NCI-H1092 (cell line): ENCODE measurements at regions not wholly inside any gene's neighbourhood (a gene's known extent, or its start where the extent isn't known, plus 50 kb on each side); places are given as distances from the start of the nearest gene placed in this dataset.

ENCODE experiments used
- DNase-seq: peaks from one replicate; lab custom pipeline; 2025; lab: John Stamatoyannopoulos, UW

DNA sequence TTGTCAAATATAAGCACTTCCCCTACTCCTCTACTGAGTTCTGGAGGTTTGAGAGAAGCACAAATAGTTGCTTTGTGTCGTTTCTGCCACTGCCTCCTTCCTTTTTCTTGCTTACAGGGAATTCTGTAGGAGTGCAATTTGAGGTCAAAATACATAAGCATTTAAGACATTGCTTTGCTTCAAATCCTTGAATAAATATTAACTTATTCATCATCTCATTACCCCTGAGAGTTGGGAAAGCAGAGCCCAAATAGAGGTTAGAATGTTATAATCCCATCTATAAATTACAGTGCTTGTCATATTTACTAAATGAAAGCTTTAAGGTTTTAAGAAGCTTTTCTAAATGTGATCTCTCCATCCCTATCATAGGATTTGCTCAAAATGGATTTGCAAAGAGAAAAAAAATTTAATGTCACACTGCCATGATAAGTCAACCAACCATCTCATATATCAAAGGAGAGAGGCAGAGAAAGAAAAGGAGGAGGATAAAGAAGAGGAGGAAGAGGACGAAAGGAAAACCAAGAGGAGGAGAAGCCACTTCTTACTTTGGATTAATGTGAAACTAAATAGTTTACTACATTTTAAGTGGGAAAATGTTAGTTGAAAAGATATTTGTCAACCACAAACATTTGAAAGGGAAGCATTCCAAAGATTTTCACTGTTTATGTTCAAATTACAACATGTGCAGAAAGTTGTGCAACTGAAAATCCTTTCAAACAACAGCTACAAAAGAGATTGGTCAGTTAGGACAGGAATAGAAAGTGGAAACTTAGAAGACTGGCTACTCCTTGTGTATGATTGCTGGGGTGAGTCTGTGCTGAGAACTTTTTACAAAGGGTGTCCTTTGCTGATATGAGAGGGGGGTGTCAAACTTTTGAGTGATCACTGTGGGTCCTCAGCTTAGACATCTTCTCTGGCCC lies 277.3 kb upstream of the FN1 start:
- DNase-seq: no peak

DNA sequence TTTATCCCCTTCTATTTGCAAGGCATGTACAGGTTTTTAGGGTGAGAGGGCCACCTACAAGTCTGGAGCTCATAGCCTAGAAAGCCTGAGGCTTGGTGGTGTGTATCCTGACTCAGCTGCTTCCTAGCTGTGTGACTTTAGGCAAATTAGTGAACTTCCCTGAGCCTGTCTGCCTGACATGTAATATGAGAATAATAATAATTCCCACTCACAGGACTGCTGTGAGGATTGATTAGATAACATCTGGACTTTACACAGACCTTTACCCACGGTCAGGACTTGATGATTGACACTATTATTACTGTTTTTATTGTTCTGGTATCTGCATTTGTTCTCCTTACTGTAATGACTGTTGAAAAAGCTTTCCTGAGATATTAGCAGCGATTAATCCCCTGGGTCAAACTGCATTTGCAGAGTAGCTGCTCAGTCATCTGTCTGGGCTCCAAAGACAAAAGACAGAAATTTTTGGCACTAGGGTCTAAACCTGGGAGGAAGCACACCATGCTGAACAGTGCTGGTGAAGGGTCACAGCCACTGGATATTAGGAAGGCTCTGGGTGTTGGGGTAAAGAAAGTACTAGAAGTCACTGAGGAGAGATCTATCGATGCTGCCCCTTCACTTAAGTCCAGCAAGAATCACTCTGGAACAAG lies 276.5 kb upstream of the FN1 start:
- DNase-seq: no peak

DNA sequence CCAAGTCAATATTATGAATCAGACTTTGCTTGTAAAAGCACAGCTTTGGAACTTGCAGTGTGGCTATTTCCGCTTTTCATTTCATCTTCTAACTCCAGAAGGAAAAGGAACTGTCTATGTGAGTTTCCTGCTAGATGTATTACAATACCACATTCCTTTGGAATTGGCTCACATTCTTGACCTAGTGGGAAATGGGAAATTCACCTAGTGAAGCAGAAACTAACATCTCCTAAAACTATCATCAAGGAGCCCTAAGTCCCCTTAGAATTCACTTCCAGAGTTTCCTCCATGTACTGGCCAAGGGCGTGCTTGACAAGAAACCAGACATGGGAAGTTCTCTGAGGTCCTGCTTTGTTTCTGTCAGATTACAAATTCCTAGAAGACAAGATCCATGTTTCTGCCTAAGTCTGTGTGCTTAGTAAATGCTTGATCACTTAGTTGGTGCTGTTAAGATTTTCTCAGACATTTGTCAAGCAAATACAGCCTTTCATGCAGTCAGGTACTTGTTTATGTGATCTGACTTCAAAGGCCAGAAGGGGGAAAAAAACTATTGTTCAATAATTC lies 275.7 kb upstream of the FN1 start:
- no peak for DNase-seq

DNA sequence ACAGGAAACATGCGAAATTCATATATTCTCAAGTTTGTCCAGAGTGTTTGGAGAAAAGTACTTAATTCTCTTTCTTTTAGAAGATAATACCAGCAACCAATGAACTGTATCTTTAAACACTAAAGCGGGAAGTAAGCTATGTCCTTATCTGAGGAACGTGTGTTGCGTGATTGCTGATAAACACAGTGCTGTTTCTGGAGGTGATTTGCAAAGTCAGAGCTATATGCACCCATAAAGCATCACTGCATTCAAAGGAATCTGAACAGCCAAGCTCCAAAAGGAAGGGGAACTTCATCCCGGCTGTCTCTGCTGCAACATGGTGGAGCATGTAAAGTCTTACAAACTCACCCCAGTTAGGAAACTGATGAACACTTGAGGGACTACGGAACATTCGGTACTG lies 271.7 kb upstream of the FN1 start:
- no peak for DNase-seq

DNA sequence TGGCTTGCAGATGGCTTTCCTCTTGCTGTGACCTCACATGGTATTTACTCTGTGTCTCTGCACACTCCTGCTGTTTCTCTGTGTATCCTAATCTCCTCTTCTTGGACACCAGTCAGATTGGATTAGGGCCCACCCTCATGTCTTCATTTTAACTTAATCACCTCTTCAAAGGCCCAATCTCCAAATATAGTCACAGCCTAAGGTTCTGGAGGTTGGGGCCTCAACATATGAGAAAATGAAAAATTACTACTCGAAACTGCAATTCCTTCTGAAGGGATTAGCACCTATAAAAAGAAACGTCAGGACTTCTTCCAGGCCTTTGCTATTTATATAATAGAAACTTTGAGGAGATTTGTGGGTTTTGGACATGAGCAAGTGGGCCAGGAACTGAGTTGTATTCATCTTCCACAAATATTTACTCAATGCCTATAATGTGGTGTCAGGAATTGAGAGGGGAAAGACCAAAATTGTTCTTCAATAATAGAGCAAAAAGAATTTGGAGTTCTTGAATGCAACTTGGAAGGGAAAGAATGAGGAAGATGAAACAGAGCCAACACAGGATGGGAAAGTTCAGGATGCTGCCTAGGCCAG lies 270.0 kb upstream of the FN1 start:
- no peak for DNase-seq

DNA sequence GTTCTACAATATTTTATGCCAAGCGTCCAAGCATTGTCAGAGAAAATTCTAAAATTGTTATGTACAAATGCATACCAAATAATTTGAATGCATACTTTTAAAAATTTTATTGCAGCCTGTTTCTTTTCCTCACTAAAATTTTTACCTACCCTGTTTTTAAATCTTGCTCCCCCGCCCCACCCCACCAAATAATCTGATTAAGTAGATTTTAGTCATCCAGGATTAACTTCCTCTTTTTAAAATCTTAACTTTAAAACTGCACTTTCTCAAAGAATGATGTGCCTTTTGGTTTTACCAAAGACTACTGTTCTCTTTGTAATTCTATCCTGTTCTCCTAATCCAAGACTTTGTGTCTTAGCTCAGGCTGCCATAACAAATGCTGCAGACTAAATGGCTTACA lies 269.4 kb upstream of the FN1 start:
- no peak for DNase-seq

DNA sequence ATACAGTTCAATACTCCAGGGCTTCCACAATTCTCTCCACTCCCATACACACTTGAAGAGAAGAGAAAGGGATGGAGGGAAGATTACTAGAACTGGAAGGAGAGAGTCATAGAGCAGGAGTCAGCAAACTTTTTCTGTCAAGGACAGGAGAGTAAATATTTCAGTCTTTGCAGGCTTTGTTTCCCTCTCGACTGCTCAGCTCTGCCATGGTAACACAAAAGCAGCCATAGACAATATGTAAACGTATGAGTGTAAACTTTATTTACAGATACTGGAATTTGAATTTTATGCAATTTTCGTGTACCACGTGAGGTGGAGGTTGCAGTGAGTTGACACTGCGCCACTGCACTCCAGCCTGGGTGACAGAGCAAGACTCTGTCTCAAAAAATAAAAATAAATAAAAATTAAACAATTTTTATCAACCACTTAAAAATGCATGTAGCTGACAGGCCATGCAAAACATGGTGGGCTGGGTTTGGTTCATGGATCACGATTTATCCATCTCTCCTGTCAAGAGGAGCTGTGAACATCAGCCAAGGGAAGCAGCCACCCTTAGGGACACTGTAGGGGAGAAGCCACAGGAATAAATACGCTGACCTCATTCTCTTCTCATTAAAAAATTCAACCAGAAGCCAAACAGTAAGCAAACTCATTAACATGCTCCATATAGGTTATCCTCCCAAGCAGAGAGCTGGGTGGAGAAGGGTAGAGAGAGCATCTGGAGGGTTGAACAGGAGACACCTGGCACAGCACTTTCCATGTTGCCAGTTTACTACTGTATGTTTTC lies 266.4 kb upstream of the FN1 start:
- DNase-seq: no peak

DNA sequence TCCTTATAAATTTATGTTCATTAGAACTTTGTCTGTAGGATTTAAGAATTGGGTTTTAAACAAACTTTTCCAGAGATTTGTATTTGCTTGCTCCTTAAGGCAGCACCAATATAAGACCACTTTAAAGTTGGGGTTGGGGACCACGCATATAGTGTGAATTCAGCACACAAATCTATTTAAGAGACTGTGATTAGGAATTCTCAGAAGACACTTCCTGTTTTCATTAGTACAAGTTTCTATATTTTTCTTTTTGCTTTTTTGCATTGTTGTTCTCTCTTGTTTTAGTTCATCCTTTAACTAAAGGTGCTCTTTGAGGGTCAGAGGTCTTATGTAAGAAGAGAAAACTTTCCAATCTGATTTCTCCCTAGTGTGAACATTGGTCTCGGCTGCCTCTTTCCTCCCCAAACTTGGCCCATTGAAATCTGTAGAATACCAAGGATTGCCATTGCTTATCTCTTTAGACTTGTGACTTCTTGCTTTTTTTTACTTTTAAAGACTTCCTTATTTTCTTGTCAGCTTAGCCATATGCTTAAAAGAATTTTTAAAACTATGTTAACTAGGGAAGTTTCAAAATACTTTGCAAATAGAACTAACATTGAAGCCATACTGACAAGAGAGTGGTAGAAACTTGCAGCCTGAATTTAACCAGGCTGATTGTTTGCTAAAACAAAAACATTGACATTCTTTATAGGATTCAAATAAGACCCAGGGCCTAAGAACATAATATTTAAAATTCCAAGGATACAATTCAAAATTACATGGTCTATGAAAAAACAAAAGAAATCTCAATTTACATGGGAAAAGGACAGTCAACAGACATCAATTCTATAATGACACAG lies 264.1 kb upstream of the FN1 start:
- no peak for DNase-seq

DNA sequence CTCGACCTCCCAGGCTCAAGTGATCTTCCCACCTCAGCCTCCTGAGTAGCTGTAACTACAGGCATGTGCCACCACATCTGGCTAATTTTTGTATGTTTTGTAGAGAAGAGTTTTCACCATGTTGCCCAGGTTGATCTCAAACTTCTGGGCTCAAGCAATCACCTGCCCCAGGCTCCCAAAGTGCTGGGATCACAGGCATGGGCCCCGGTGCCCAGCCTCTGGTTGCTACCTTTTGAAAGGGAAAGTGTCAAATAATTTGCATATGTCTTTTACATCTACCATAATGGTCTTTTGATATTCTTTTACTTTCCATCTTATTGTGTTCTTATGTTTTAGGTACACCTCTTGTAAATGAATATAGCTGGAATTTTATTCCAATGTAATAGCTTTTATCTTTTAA lies 263.1 kb upstream of the FN1 start:
- DNase-seq: no peak

DNA sequence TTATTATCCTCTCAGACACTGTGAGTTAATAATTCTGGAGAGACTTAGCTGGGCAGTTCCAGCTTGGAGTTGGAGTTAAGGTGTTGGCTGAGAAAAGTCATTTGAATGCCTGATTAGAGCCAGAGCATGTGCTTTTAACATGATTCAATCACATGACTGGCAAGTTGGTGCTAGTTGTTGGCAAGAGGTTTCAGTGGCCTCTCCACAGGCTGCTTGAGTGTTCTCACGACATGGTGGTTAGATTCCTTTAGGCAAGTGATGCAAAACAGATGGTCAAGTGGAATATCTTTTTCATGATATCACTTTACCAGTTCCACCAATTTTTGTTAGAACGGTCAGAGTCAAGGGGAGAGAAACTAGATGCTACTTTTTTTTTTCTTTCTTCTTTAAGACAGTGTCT lies 262.7 kb upstream of the FN1 start:
- DNase-seq: no peak

DNA sequence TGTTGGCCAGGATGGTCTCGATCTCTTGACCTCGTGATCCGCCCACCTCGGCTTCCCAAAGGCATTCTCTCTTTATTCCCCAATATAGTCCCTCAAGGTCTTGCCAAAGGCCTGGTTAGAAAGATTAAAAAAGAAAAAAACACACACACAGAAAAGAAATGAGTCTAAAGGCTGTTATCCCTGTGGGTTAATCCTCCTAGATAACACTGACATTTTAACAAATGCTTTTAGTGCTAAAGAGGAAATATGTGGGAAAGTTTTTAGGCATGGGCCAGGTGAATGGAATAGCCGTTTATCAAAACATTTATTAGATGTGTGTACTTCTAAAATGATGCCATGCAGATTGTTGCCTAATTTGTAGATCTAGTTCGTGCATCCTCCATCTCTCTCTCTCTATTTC lies 261.6 kb upstream of the FN1 start:
- no peak for DNase-seq

DNA sequence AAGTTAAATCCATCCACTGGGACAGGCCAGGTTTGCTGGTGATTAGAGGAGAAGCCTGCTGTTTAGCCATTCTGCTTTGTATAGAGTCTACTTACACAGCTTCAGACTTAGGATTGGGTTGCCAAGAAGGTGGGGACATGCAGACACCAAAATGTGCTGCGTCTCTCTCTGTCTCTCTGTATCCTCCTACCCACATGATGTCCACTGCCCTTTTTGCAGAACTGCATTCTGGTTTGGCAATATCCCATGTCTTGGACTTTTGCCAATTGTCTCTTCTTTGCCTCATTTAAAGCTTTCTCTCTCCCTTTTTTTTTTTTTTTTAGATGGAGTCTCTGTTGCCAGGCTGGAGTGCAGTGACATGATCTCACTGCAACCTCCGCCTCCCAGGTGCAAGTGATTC lies 261.1 kb upstream of the FN1 start:
- no peak for DNase-seq

DNA sequence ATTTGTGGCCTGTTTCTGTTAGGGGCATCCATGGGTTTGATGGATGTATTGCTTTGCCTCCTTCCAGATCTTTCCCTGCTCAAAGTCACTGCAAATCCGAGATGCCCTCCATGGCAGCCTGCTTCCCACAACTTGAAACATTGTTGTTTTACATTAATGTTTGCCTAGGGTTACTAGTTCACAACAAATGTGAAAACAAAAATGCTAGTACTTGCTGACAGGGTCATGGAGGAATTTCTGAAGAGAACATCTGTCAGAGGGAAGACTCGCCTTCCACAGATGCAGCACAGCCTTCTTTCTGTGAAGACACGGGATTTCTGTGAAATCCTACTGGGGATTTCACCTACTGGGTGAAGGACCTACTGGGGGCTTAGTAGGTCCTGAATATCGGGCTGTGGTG lies 260.0 kb upstream of the FN1 start:
- no peak for DNase-seq

DNA sequence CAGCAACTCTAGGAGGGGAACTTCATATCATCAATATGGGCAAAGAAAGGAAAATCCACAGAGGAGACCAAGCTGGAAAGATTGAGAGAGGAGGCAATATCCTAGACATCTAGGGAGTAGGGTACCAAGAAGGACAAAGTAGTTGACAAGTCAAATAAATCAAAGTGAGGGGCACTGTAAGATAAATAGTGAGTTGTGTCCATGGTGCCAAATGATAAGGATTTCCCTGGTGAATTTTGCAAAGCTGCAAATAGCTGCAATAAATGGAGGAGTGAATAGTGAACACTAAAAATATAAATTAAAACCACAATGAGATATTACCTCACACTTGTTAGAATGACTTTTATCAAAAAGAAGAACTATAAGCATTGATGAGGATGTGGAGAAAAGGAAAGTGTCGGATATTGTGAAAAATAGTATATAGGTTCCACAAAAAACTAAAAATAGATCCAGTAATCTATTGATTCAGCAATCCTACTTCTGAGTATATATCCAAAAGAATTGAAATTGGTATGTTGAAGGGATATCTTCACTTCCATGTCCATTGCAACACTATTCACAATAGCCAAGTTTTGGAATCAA lies 258.2 kb upstream of the FN1 start:
- DNase-seq: no peak

DNA sequence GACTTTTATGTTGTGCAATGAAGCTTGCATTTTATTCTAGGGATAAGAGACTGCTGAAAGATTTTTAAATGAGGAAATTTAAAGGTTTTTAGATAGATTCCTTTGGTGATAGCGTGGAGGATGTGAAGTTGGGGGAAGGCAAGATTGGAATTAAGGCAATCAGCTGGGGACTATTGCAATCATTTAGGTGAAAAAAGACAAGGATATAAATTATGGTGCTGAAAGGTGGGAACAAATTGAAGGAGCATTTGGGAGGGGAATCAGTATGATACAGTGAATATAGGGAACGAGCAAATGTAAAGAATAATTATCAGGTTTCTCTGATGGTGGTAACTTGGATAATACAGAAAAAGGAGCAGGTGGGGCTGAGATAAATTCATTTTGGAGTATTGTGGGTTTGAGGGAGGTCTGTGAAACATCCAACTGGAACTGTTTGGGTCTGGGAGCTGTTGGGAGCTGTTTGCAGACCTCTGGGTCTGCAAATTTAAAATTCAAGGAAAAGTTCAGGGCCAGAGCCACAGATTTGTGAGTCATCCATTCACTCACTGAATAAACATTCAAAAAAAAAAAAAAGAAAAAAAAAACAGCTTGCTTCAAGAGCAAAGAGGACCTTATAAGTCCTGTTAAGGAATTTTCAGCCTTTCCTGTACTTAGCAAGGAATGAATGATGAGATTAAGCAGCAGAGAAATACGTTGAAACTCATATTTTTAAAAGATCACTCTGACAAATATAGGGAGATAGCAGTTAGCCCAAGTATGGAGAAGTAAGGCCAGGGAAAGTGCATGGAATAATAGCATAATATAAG lies 257.5 kb upstream of the FN1 start:
- no peak for DNase-seq

DNA sequence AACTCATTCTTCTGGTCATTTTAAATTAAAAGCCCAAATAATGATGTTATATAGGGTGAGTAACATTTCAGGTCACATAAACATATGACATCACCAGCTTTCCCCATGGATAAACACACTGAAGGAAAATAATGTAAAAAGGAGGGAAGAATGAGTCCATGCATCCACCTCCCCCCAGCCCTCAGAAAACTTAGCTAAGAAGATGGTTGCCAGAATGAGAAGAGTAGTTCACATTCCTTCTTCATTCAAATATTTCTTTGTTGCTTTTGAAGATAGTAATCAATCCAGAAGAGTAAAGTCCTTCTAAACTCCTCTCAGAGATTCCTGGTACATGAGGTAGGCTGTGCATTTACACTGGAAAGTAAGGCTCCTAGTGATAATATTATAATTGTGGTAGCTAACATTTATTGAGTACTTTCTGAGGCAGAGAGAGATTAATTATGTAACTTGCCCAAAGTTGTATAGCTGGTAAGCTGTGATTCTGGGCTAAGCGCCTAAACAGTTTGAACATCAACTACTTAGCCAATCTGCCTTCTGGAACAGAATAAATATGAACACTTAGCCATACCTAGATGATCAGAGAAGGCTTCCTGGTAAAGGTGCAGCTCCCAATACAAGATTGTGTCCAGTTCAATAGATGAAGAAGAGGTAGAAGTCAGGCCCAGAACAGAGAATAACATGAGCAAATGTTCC lies 256.7 kb upstream of the FN1 start:
- no peak for DNase-seq

DNA sequence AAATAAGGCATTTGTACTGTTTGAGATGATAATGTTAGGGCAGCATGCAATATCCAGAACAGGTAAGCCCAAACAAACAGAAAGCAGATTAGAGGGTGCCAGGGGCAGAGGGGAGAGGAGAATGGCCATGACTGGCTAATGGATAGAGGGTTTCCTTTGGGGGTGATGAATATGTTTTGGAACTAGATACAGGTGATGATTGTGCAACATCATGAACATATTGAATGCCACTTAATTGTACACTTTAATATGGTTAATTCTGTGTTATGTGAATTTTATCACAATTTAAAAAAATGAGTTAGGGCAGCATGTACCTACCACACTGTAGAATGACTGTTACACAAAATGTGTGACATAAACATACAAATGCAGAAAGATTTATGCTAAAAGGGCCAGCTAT lies 255.5 kb upstream of the FN1 start:
- no peak for DNase-seq

DNA sequence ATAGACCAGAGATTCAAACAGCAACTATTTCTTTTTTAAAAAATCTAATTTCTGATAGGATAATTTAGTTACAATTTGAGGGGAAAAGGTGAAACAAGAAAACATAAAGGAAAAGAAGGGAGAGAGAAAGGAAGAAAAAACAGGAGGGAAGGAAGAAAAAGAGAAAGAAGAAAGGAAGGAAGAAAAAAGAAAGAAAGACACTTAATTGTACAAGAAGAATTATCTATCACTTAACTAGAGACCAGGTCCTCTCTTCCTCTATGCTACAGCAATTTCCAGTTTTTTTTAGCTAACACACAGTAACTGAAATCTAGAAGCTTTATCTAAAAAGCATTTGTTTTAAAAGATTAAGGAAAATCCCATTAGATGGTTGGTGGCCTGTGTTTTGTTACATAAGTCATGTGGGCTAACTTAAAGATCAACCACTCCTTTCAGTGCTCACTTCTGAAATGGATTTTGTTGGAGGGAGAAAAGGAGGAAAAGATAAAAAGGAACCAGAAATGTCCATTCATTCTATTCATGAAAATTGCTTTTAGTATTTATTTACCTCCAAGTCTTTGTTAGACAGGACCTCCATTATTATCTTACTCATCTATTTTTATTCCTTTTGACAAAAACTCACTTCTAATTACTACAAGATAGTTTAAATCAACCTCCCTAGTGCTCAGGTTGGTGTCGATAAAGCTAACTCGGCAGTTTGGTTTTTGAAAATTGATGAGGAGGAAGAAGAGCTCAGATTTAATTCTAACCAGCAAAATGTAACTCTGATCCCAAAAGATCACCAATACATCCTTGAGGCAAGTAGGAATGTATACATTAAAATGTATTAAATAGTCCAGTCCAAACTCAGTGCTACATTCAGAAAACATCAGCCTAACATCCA lies 251.5 kb upstream of the FN1 start:
- DNase-seq: no peak
